ENCODE measurements at regions not wholly inside any gene's neighbourhood (a gene's known extent, or its start where the extent isn't known, plus 50 kb on each side); places are given as distances from the start of the nearest gene placed in this dataset.

DNA sequence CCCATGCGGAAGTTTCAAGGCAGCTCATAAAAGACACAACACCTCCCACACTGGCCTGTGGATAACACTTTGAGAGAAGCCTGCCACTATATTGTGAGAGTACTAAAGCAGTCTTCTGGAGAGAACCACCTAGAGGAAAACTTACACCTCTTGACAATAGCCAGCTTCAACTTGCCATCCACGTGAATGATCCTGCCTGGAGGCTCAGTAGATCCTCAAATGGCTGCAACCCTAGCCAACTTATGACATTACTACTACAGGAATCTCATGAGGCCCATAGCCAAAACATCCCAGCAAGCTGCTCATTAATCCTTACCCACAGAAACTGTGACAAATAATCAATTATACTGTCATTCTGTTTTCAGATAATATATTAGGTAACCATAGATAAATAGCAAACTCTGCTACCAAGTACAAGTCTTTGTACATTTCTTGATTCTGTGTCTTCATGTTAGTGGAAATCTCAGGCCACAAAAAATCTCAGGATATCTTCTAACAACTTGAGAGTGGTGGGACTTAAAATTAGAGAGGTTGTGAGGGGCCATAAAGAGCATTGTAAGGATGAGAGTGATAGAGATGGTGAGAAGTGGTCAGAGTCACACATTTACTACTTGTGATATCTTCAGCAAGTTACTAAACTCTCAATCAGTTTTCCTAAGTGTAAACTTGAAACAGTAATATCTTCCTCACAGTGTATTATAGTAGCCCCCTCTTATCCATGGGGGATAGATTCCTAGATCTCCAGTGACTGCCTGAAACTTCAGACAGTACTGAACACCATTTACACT lies 368.0 kb downstream of the C12orf50 start:
- in situ Hi-C loops (cut with MboI; ENCODE audit: low sequenced_read_pairs, unreplicated experiment) = no loop called here
- no peak for DNase-seq (ENCODE audit: low spot score)
- TF ChIP-seq, protein P1, sequence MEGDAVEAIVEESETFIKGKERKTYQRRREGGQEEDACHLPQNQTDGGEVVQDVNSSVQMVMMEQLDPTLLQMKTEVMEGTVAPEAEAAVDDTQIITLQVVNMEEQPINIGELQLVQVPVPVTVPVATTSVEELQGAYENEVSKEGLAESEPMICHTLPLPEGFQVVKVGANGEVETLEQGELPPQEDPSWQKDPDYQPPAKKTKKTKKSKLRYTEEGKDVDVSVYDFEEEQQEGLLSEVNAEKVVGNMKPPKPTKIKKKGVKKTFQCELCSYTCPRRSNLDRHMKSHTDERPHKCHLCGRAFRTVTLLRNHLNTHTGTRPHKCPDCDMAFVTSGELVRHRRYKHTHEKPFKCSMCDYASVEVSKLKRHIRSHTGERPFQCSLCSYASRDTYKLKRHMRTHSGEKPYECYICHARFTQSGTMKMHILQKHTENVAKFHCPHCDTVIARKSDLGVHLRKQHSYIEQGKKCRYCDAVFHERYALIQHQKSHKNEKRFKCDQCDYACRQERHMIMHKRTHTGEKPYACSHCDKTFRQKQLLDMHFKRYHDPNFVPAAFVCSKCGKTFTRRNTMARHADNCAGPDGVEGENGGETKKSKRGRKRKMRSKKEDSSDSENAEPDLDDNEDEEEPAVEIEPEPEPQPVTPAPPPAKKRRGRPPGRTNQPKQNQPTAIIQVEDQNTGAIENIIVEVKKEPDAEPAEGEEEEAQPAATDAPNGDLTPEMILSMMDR (IDR thresholded peaks at IDR 0.05; ENCODE audit: borderline replicate concordance, control extremely low read depth, extremely low read depth, insufficient read depth, missing control alignments) = no peak

DNA sequence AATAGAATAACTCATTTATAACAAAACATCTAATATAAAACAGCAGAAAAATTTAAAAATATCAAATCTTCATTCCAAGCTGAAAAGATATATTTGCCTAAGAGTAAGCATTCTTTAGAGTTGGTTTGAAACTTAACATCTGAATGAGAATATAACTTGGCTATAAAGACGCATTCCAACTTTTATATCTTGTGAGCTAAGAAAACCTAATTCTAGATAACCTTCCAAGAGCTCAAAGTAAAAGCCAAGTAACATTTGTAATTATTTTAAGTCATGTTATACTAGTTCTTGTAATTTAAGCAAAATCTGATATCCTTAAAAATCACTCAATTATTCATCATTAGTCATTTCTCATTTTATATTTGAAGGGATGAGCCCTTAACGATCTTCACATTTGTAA lies 368.9 kb downstream of the C12orf50 start:
- no peak for DNase-seq (ENCODE audit: low spot score)
- in situ Hi-C loops (cut with MboI; ENCODE audit: low sequenced_read_pairs, unreplicated experiment) = no loop called here
- TF ChIP-seq, protein P1 (IDR thresholded peaks at IDR 0.05; ENCODE audit: borderline replicate concordance, control extremely low read depth, extremely low read depth, insufficient read depth, missing control alignments) = no peak

DNA sequence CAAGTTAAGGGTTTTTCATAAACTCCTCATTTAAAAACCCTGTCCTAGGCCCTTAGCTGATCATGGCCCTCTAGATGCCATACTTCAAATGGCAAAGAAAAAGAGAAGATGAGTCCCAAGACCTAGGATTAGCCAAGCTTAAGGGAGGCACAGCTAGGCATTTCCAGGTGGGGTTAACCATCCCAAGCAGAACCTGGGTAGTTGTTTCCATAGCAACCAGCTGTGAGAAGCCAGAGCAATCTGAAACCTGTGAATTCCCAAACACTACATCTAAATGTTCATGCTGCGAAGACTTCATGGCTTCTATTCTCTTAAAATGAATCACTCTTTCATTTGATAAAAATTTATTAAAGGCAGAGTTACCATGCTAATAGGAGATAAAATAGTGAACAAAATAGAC lies 372.9 kb downstream of the C12orf50 start:
- DNase-seq (ENCODE audit: low spot score) = no peak
- TF ChIP-seq, protein P1 (IDR thresholded peaks at IDR 0.05; ENCODE audit: borderline replicate concordance, control extremely low read depth, extremely low read depth, insufficient read depth, missing control alignments) = no peak
- in situ Hi-C loops (cut with MboI; ENCODE audit: low sequenced_read_pairs, unreplicated experiment) = no loop called here

DNA sequence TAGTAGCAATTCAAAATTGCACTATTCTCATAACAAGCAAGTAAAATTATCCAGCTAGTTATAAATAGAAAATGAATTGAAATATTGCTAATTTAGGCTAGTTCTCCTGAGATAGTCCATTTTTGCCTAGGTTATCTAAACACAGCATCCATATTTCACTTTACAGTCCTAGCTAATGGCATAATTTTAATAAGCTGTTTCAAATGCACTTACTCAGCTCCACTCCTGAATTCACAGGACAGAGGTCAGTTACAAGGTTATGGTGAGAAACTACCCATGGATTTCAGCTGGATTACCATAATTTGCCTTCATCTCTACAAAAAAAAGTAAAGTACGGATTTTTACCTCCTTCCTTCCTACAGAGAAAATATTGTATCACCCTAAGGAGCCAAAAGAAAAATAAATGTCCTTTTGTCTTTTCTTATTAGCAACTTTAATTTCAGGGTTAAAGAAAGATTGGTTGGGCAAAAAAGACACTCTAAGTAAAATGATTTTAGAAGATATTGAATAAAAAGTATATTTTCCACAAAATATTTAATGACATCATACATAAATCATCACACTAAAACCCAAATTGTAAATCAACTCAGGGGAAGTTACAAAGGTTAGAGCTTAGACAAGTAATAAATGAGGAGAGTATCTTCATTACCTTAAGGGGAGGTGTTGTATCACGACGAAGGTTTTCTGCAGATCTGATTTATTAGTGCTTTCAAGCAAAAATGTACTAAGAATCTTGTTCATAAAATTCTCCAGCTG lies 377.4 kb downstream of the C12orf50 start:
- no peak for DNase-seq (ENCODE audit: low spot score)
- TF ChIP-seq, protein P1 (IDR thresholded peaks at IDR 0.05; ENCODE audit: borderline replicate concordance, control extremely low read depth, extremely low read depth, insufficient read depth, missing control alignments) = no peak
- in situ Hi-C loops (cut with MboI; ENCODE audit: low sequenced_read_pairs, unreplicated experiment) = no loop called here

DNA sequence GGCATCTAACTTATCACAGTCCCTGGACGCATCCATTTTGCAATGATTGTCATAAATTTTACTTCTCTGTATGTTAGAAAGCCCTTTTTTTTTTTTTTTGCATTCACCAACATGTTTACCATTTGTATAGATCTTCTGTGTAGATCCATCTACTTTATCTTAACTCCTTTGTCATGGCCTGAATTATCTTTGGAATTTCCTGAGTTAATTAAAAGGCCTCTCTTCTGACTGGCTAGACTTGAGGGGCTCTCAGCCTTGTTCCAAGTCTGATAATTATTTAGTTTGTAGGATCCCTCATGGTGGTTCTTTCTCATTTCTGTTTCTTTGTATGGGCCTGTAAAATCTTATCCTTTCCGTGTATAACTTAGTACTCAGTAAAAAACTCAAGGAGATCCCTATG lies 387.0 kb downstream of the C12orf50 start:
- in situ Hi-C loops (cut with MboI; ENCODE audit: low sequenced_read_pairs, unreplicated experiment) = no loop called here
- TF ChIP-seq, protein P1 (IDR thresholded peaks at IDR 0.05; ENCODE audit: borderline replicate concordance, control extremely low read depth, extremely low read depth, insufficient read depth, missing control alignments) = no peak
- no peak for DNase-seq (ENCODE audit: low spot score)

DNA sequence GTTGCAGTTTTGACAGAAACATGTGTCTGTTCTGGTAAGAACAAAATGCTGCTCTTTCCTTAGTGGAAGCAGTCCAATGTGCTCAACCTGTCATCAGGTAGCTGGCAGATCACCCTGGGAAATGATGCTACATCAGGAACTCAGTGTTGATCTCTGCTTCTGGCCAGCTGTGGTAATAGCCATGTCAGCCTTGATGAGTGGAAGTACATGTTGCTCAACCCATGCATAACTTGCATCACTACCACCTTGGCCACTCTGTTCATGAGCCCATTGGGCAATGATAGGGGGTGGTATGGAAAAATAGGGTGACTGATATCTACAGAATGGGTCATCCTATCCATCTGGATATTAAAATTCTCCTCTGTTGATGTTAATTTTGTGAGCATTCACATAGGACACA lies 411.0 kb downstream of the C12orf50 start:
- TF ChIP-seq, protein P1 (IDR thresholded peaks at IDR 0.05; ENCODE audit: borderline replicate concordance, control extremely low read depth, extremely low read depth, insufficient read depth, missing control alignments) = no peak
- no peak for DNase-seq (ENCODE audit: low spot score)
- in situ Hi-C loops (cut with MboI; ENCODE audit: low sequenced_read_pairs, unreplicated experiment) = no loop called here

All from GM13976 (cell line).